ENCODE measurements at regions not wholly inside any gene's neighbourhood (a gene's known extent, or its start where the extent isn't known, plus 50 kb on each side); places are given as distances from the start of the nearest gene placed in this dataset.
"Not testable (repeated sequence)": the region's sequence is repeated elsewhere in the genome, so short reads cannot be mapped to it uniquely, and the experiment has no call there.

DNA sequence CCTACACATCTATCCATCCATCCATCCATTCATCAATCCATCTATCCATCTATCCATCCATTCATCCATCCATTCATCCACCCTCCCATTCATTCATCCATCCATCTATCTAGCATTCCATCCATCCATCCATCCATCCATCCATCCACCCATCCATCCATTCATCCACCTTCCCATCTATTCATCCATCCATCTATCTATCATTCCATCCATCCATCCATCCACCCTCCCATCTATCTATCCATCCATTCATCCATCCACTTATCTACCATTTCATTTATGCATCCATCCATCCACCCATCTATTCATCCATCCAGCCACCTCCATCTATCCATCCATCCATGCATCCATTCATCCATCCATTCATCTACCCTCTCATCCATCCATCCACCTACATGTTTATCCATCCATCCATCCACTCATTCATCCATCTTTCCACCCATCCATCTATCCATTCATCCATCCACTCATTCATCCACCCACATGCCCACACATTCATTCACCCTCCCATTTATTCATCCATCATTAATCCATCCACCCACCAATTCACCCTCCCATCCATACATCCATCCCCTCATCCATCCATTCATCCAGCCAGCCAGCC, 258.5 kb downstream of the CRLF2 start:
- no peak for DNase-seq (ENCODE audit: low spot score)

DNA sequence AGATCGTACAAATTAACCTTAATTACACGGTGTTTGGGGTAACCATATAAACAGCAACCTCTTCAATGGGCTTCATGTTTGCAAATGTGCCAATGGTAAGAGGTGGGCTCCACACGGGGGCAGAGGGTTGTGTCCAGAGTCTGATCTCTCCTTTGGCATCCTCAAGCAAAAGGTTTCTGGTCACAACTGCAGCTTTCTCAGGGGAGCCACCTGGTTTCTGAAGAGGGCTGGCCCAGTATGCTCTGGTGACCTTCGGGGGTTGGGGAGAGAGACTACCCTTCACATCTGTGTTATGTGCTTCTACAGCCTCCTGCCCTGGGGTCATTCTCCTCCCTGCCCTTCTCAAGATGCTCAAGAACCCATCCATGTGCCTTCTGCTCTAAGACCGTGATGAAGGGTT, 259.6 kb downstream of the CRLF2 start:
- DNase-seq (ENCODE audit: low spot score) = no peak

DNA sequence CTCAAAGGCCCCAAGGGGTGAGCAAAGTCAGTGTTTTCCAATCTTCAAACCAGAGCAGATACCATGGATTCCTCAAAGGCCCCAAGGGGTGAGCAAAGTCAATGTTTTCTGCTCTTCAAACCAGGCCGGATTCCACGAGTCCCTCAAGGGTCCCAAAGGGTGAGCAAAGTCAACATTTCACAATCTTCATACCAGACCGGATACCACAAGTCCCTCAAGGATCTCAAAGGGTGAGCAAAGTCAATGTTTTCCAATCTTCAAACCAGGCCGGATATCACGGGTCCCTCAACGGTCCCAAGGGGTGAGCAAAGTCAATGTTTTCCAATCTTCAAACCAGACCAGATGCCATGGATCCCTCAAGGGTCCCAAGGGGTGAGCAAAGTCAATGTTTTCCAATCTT, 265.2 kb downstream of the CRLF2 start:
- DNase-seq (ENCODE audit: low spot score) = not testable (repeated sequence)

DNA sequence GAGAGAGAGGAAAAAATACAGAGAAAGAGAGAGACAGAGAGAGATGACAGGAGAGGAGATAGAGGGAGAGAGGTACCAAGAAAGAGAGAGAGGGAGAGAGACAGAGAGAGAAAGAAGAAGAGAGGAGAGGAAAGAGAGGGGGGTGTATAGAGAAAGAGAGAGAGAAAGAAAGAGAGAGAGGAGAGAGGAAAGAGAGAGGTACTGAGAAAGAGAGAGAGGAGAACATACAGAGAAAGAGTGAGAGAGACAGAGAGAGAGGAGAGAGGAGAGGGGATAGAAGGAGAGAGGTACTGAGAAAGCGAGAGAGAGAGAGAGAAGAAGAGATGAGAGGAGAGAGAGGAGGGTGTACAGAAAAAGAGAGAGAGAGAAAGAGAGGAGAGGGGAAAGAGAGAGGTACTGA, 269.4 kb downstream of the CRLF2 start:
- no peak for DNase-seq (ENCODE audit: low spot score)

DNA sequence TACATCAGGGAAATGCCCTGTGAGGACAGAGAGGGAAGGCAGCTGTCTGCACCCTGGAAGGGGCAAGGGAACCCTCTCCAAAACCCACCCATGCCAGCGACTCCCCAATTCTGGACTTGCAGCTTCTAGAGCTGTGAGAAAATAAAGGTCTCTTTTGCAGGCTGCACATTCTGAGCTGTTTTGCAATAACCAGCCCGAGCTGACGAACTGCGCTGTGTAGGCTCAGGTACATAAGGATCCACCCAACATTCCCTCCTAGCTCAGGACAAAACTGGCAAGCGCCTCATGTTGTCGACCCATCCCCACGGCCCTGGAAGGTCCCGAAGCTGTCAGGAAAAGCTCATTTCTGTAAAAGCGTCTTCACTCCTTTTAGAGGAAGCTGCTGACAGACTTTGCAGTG, 271.8 kb downstream of the CRLF2 start:
- DNase-seq (ENCODE audit: low spot score) = no peak

DNA sequence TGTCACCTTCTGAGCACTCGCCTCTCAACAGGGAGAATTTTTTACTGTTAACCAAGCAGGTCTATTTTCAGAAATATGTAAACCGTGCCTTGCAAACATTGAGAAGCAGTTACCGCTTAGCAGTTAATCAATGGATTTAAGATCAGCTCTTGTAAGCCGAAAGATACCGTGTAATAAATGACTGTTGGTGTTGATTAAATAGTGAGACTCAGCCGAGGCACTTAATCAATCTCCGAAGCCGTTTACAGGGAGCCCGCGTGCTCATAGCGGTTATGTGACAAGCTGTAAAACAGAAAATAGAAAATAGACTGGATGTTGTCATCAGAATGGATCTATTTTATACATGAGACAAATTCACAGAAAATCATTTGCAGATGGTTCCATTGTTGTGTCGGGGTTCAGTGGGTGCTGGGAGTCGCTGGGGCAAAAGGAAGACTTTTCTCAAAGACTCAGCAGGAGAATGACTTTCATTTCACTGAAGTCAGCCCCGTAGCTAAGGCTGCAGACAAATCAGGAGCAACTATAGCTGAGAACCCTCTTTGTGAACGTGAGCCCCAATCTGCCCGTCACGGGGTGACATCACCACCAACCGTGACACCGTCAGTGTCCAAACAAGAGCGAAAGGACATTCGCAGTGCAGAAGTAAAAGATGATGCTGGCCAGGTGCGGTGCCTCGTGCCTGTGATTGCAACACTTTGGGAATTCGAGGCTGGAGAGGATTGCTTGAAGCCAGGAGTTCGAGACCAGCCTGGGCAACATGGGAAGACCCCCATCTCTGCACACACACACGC, 275.3 kb downstream of the CRLF2 start:
- DNase-seq (ENCODE audit: low spot score) = no peak

DNA sequence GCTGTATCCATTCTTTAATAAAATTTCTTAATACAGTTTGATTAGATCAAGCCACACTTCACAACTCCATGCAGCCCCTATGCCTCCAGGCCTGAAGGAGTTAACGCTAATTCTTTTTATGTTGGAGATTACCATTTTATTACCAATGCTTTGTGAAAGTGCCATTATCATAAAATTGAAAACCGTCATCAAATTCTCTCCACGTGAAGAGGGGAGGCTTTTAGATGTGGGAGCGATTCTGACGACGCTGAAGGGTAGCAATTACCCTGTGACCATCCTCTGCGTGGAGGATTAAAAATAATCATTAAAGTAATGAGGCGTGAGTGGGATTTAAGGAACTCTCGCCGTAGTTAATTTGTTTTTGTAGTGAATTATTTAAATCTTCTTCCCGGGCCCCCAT, 278.8 kb downstream of the CRLF2 start:
- no peak for DNase-seq (ENCODE audit: low spot score)

DNA sequence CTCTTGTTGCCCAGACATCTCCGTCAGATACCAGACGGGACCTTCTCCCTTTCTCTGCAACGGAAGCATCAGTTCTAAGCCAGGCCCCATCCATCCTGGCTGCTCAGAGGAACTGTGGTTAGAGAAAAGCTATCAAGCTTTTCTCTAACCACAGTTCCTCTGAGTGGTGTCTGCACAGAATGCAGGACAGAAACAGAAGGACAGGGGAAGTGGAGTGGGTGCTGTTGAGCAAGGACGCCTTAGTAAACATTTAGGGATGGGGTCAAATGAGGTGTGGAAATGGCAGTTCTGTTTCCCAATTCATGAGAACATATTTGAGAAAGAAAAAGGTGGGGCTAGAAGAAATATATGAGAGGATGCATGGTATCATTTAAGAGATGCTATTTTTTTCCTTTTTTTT, 283.8 kb downstream of the CRLF2 start:
- no peak for DNase-seq (ENCODE audit: low spot score)

DNA sequence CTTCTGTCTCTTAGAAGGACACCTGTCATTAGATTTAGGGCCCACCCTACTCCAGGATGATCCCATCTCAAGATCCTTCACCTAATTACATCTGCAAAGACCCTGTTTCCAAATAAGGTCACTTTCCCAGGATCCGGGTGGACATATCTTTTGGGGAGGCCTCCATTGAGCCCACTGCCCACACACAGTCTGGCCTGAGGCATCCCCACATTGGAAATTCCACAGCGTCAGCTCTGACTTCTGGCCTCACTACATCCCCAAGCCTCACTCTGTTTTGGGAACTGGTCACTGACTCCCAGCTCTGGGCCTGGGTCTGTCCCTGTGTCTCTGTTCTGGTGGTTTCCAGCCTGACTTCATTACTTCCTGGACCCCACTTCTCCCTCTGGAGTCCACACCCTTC, 285.5 kb downstream of the CRLF2 start:
- no peak for DNase-seq (ENCODE audit: low spot score)

DNA sequence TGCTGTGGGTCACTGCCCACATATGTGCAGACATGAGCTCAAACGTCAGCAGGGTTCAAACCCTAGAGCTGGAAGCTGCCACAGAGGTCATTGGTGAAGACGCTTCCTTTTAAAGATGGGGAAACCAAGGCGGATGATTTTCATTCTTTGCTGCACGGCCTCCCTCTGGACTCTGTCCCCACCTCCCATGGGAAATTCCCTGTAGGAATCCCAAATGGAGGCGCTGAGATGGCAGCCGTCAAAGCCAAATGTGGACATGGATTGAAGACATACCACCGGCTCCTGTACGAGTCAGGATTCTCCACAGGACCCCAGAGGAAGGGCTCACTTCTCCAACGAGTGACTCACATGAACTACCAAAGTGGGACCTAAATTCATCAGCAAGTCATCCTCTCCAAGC, 286.4 kb downstream of the CRLF2 start:
- DNase-seq (ENCODE audit: low spot score) = no peak

DNA sequence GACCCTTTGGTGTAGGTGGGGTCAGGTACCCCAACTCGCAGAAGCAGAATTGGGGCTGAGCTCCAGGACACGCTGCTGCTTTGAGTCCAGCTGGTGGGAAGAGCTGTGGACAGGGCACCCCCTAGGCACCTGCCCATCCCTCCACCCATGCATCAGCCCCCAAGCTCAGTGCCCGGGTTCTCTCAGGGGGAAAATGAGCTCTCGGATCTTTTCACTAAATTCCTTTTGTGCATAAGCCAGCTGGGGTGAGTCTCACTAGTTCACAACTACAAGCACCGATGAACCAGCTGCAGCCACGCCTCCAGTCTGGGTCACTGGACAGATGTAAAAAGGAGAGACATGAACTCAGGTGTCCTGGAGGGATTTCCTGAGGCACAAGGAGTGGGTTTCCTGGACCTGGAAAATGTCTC, 286.8 kb downstream of the CRLF2 start:
- DNase-seq (ENCODE audit: low spot score) = no peak

DNA sequence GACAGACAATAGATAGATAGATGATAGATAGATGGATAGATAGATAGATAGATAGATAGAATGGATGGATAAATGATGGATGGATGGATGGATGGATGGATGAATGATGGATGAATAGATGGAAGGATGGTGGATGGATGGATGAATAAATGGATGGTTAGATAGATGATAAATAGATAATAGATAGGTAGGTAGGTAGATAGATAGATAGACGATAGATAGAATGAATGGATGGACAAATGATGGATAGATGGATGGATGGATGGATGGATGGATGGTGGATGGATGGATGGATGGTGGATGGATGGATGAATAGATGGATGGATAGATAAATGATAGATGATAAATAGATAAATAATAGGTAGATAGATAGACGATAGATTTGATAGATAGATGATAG, 287.4 kb downstream of the CRLF2 start:
- no peak for DNase-seq (ENCODE audit: low spot score)

DNA sequence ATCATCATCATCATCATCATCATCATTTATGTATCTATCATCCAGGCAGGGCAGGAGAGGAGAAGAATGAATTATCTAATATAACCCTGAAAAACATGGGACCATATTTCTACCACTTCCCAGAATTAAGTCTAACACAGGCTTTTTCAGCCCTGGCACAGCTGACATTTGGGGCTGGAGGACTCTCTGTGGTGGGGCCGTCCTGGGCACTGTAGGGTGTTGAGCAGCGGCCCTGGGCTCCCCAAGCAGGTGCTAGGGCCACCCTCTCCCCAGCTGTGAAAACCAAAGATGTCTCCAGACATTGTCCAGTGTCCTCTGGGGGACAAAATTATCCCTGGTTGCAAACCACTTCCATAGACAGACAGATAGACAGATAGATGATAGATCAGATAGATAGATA, 288.4 kb downstream of the CRLF2 start:
- no peak for DNase-seq (ENCODE audit: low spot score)

DNA sequence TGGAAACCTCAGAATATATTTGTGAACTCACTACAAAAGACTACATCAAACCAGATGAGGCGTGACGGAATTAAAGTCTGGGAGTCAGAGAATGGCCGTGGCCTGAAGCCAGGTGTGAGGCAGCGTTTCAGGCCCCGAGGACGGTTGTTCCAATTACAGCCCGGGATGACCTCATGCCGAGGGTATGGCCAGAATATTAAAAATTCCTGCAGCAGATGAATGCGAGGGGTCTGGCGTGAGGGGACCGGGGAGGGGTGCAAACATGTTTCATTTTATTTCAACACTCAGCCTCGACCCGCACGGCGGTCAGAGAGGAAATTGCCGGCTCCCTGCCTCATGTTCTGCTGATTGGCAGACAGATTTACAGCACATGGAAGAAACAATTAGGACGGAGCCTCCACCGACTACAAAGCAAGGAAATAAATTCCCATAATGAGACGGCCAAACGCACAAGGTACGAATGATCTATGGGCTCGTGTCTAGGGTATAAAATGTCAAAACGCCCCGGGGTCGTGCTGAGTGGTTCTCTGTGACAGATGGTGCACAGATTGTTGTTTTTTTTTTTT, 289.7 kb downstream of the SHOX start:
- DNase-seq (ENCODE audit: low spot score) = no peak

DNA sequence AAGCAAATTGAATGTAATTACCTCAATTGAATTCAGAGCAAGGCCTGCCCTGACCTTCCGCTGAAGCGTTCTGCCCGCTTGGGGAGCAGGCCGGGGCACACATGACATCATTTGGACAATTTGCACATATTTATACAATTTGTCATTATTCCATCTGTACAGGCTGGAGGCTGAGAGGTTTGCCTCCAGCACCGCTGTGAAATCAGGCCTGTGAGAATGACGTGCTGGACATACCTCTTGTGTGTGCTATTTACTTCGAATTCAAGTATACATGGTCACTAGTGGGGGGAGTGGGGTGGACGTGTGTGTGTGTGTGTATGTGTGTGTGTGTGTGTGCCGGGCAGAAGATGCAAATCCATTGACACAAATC, 285.6 kb downstream of the SHOX start:
- DNase-seq (ENCODE audit: low spot score) = no peak

DNA sequence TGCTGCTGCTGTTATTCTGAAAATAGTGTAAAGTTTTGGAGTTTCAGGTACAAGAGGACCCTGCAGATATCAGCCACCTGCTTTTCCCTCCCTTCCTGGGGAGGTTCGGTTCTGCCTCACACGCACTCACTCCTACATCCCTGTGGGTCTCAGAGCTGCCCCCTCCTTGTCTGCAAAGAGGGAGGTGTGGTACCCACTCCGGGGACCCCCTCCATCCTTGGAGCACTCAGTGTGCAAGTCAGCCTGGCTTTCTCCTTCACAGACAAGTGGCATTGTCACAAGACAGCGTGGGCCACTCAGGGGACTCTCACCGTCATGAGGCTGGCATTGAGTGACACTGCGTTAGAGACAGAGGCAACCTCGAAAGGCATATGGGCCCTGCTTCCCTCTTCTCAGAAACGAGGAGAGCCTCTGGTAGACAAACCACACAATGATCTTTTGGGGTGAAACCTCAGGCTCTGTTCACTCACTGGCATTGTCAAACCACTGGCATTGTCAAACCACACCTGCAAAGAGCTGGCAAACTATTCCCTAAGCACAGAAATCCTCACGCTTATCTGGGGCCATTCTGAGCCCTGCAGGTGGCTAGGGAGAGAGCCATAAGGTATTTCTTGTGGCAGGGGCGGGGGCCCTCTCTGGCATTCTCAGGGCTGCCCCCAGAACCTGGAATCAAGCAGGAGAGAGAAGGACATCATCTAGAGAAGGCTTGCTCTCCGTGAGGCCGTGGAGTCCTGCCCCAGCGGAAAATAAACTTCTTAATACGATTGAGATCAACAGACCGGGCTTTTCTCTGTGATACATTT, 285.0 kb downstream of the SHOX start:
- no peak for DNase-seq (ENCODE audit: low spot score)

DNA sequence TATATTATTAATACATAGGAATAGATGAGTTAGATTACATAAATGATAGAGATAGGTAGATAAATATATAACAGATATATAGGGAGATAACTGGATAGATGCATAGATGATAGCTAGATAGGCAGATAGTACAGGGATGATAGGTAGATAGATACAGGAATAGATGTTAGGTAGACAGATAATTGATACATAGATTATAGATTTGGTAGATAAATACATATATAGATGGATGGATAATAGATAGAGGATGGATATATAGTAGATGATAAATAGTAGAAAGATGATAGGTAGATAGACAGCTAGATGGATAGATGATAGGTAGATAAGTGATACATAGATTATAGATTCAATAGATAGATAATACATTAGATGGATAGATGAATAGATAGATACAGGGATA, 283.6 kb downstream of the SHOX start:
- no peak for DNase-seq (ENCODE audit: low spot score)

DNA sequence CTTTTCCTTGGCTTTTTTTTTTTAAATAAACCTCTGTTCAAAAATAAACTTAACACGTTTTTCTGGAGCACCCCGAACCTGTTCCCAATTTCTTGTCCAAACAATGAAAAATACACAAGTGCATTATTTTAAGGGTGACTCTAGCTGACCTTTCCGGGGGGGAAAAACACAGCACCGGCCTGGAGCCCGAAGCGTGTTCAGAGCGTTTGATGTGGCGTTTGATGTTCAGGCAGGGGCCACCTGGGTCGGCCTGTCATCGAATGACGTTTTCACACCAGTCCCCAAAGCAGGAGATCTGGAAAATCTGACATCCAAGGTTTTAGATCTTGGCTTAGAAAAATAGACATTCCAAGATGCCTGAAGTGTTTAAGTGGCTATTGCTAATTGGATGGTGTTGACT, 282.1 kb downstream of the SHOX start:
- no peak for DNase-seq (ENCODE audit: low spot score)

DNA sequence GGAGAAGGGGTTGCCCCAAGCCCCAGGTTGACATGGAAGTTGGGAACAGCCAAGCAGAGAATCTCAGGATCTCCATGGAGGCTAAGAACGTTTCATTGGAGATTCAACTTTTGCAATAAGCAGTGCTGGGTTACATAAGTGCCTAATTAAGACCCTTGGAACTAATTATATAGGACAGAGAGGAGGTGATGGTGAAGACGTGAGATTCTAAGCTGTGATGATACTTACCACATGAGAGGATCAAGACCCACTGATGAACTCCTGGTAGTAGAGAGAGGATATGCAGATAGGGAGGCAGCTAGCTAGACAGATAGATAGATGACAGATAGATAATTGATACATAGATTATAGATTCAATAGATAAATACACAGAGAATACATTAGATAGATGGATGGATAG, 278.5 kb downstream of the SHOX start:
- not testable (repeated sequence) for DNase-seq (ENCODE audit: low spot score)

DNA sequence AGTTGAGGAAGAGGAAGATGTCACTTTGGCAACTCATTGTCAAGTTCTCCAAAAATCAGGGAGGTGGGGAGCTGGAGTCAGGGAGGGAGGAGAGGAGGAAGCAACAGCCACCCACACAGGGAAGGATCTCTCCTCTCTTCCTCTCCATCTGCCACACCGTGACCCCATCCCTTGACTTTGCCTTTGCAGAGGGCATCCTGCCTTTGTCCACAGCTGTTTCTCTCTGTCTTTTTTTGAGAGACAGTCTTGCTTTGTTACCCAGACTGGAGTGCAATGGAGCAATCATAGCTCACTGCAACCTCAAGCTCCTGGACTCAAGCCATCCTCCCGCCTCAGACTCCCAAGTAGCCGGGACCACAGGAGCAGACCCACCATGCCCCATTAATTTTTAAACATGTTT, 276.0 kb downstream of the SHOX start:
- DNase-seq (ENCODE audit: low spot score) = no peak

DNA sequence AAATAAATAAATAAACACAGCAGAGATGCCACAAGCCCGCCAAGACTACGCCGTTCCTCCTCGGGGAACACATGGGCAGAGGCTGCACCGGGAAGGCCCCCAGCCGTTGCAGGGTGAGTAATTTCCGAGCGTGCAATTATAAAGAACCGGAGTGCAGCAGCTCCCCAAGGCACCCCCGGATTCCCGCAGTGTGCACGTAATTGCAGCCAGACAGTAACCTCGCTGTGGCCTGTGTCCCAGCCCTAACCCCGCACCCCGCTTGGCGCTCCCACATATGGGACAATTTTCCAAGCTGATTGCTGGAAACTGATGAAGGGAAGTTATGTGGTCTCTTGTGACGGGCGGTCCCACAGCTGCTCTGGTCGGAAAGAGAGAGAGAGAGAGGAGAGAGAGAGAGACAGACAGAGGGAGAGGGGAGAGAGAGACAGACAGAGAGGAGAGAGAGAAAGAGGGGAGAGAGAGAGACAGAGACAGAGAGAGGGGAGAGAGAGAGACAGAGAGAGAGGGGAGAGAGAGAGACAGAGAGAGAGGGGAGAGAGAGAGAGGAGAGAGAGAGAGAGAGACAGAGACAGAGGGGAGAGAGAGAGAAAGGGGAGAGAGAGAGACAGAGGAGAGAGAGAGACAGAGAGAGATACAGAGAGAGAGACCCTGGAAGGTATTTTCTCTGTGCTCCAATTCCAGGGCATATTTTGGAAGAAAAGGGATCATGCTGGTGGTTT, 275.4 kb downstream of the SHOX start:
- DNase-seq (ENCODE audit: low spot score) = no peak

DNA sequence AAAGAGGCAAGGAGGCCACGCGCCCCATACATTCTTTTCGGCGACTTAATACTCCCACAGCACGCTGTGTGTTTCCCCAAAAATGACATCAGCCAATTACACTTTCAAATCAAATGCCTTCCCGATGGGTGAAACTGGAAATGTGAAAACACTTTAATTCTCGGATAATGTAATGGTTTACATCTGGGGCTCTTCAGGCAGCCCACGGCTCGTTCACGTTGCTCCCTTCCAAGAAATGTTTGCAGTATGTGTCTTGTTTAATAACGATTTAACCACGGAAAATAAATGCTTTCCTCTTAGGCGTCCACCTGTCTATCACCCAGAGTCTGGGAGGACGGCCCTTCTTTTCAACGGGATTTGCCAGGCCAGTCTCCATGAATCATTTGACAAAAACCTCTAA, 272.5 kb downstream of the SHOX start:
- no peak for DNase-seq (ENCODE audit: low spot score)
